ENCODE measurements at regions not wholly inside any gene's neighbourhood (a gene's known extent, or its start where the extent isn't known, plus 50 kb on each side); places are given as distances from the start of the nearest gene placed in this dataset.

GRCh38 chr11:71354394-71355105 lies 93.6 kb downstream of the DHCR7 start:
- intact Hi-C loops (cut with DNase I; ENCODE audit: low total_unique reads): no loop called here
- no peak overlapping the region for H3K4me3 ChIP-seq (ENCODE audit: low read depth, poor library complexity, severe bottlenecking)
- DNase-seq (ENCODE audit: low spot score in 2 of 2): no peak
- TF ChIP-seq POLR2A (IDR thresholded peaks at IDR 0.05) (no peak), CTCF (IDR thresholded peaks at IDR 0.05) (no peak)
- whole genome bisulfite sequencing, 2 donors: 89 to 97% methylated on average over 4 of the region's 4 CpGs

GRCh38 chr11:71352748-71353147 lies 95.4 kb downstream of the DHCR7 start:
- intact Hi-C loops (cut with DNase I; ENCODE audit: low total_unique reads): no loop called here
- DNase-seq (ENCODE audit: low spot score in 2 of 2): no peak
- 70 to 77% methylated on average over 6 of the region's 6 CpGs for WGBS, 2 donors
- H3K4me3 ChIP-seq (ENCODE audit: low read depth, poor library complexity, severe bottlenecking): no peak overlapping the region
- TF ChIP-seq CTCF (IDR thresholded peaks at IDR 0.05) (no peak), POLR2A (IDR thresholded peaks at IDR 0.05) (no peak)

- intact Hi-C loops (cut with DNase I; ENCODE audit: low total_unique reads): no loop called here
- 74 to 81% methylated on average over 8 of the region's 8 CpGs for WGBS, 2 donors
- H3K4me3 ChIP-seq (ENCODE audit: low read depth, poor library complexity, severe bottlenecking): no peak overlapping the region
- DNase-seq (ENCODE audit: low spot score in 2 of 2): no peak
- TF ChIP-seq POLR2A (IDR thresholded peaks at IDR 0.05): no peak
- no peak for TF ChIP-seq CTCF (IDR thresholded peaks at IDR 0.05)
Observed at GRCh38 chr11:71352226-71352625, 96.0 kb downstream of the DHCR7 start.

- H3K4me3 ChIP-seq (ENCODE audit: low read depth, poor library complexity, severe bottlenecking): no peak overlapping the region
- no peak for DNase-seq (ENCODE audit: low spot score in 2 of 2)
- TF ChIP-seq CTCF (IDR thresholded peaks at IDR 0.05): no peak
- TF ChIP-seq POLR2A (IDR thresholded peaks at IDR 0.05): no peak
- intact Hi-C loops (cut with DNase I; ENCODE audit: low total_unique reads): no loop called here
- 68 to 75% methylated on average over 12 of the region's 12 CpGs for WGBS, 2 donors
Observed at GRCh38 chr11:71349627-71350026, 97.2 kb upstream of the SHANK2 start.

- TF ChIP-seq CTCF (IDR thresholded peaks at IDR 0.05) (no peak), POLR2A (IDR thresholded peaks at IDR 0.05) (no peak)
- intact Hi-C loops (cut with DNase I; ENCODE audit: low total_unique reads): no loop called here
- DNase-seq (ENCODE audit: low spot score in 2 of 2): no peak
- H3K4me3 ChIP-seq (ENCODE audit: low read depth, poor library complexity, severe bottlenecking): no peak overlapping the region
- WGBS, 2 donors: 73 to 75% methylated on average over 11 of the region's 11 CpGs
Observed at GRCh38 chr11:71343828-71344400, 91.5 kb upstream of the SHANK2 start.
